ENCODE measurements at regions not wholly inside any gene's neighbourhood (a gene's known extent, or its start where the extent isn't known, plus 50 kb on each side); places are given as distances from the start of the nearest gene placed in this dataset.

GRCh38 chr16:82523815-82524214 lies 103.0 kb upstream of the CDH13 start:
- TF ChIP-seq CTCF (IDR thresholded peaks at IDR 0.05 in 8 of 11, conservative IDR thresholded peaks at IDR 0.05 in 3 of 11) (no peak), POLR2A (IDR thresholded peaks at IDR 0.05) (no peak), POLR2AphosphoS5 (IDR thresholded peaks at IDR 0.05) (no peak)
